ENCODE measurements at regions not wholly inside any gene's neighbourhood (a gene's known extent, or its start where the extent isn't known, plus 50 kb on each side); places are given as distances from the start of the nearest gene placed in this dataset.

GRCh38 chr9:108002371-108002956 lies 512.9 kb upstream of the KLF4 start:
- DNase-seq (ENCODE audit: low read depth in 2 of 2), result no peak

- DNase-seq (ENCODE audit: low read depth in 2 of 2), result no peak
These were observed 511.7 kb upstream of the KLF4 start for GRCh38 chr9:108001237-108001636.

GRCh38 chr9:107999890-108000289 lies 510.3 kb upstream of the KLF4 start:
- DNase-seq (ENCODE audit: low read depth in 2 of 2), result no peak

- DNase-seq (ENCODE audit: low read depth in 2 of 2), result no peak
These were observed 509.4 kb upstream of the KLF4 start for GRCh38 chr9:107999011-107999410.

GRCh38 chr9:107994648-107995047 lies 505.1 kb upstream of the KLF4 start:
- no peak for DNase-seq (ENCODE audit: low read depth in 2 of 2)

- DNase-seq (ENCODE audit: low read depth in 2 of 2), result no peak
These were observed 502.7 kb upstream of the KLF4 start for GRCh38 chr9:107992271-107992670.

- no peak for DNase-seq (ENCODE audit: low read depth in 2 of 2)
These were observed 502.0 kb upstream of the KLF4 start for GRCh38 chr9:107991581-107991980.

GRCh38 chr9:107989544-107989943 lies 500.0 kb upstream of the KLF4 start:
- no peak for DNase-seq (ENCODE audit: low read depth in 2 of 2)

- no peak for DNase-seq (ENCODE audit: low read depth in 2 of 2)
These were observed 499.5 kb upstream of the KLF4 start for GRCh38 chr9:107989099-107989498.

- no peak for DNase-seq (ENCODE audit: low read depth in 2 of 2)
These were observed 495.4 kb upstream of the KLF4 start for GRCh38 chr9:107984956-107985355.

- no peak for DNase-seq (ENCODE audit: low read depth in 2 of 2)
These were observed 494.2 kb upstream of the KLF4 start for GRCh38 chr9:107983762-107984161.

GRCh38 chr9:107983181-107983603 lies 493.6 kb upstream of the KLF4 start:
- no peak for DNase-seq (ENCODE audit: low read depth in 2 of 2)

- no peak for DNase-seq (ENCODE audit: low read depth in 2 of 2)
These were observed 493.2 kb upstream of the KLF4 start for GRCh38 chr9:107982745-107983144.

GRCh38 chr9:107982001-107982400 lies 492.4 kb upstream of the KLF4 start:
- no peak for DNase-seq (ENCODE audit: low read depth in 2 of 2)

GRCh38 chr9:107980984-107981383 lies 491.4 kb upstream of the KLF4 start:
- no peak for DNase-seq (ENCODE audit: low read depth in 2 of 2)

GRCh38 chr9:107976767-107977166 lies 487.2 kb upstream of the KLF4 start:
- DNase-seq (ENCODE audit: low read depth in 2 of 2), result no peak

- DNase-seq (ENCODE audit: low read depth in 2 of 2), result no peak
These were observed 485.9 kb upstream of the KLF4 start for GRCh38 chr9:107975426-107976010.

GRCh38 chr9:107973451-107973850 lies 483.9 kb upstream of the KLF4 start:
- no peak for DNase-seq (ENCODE audit: low read depth in 2 of 2)

GRCh38 chr9:107972346-107972745 lies 482.8 kb upstream of the KLF4 start:
- DNase-seq (ENCODE audit: low read depth in 2 of 2), result no peak

- no peak for DNase-seq (ENCODE audit: low read depth in 2 of 2)
These were observed 481.7 kb upstream of the KLF4 start for GRCh38 chr9:107971241-107971640.

GRCh38 chr9:107970726-107971125 lies 481.2 kb upstream of the KLF4 start:
- DNase-seq (ENCODE audit: low read depth in 2 of 2), result no peak

GRCh38 chr9:107969727-107970126 lies 480.2 kb upstream of the KLF4 start:
- DNase-seq (ENCODE audit: low read depth in 2 of 2), result no peak

- DNase-seq (ENCODE audit: low read depth in 2 of 2), result no peak
These were observed 479.6 kb upstream of the KLF4 start for GRCh38 chr9:107969141-107969540.

- no peak for DNase-seq (ENCODE audit: low read depth in 2 of 2)
These were observed 473.7 kb upstream of the KLF4 start for GRCh38 chr9:107963246-107963645.
